TTC549 (cell line): ENCODE measurements at regions not wholly inside any gene's neighbourhood (a gene's known extent, or its start where the extent isn't known, plus 50 kb on each side); places are given as distances from the start of the nearest gene placed in this dataset.
"Not testable (repeated sequence)": the region's sequence is repeated elsewhere in the genome, so short reads cannot be mapped to it uniquely, and the experiment has no call there.

ENCODE experiments used
- FAIRE-seq: peaks from 2 replicates; lab custom pipeline; 2012; peaks lifted over from hg19 to GRCh38; lab: Jason Lieb, UNC

- FAIRE-seq = not testable (repeated sequence)
These were observed 246.0 kb upstream of the SOX9 start for GRCh38 chr17:71874773-71875172.

- no peak for FAIRE-seq
These were observed 242.5 kb upstream of the SOX9 start for GRCh38 chr17:71878271-71878670.

GRCh38 chr17:71878998-71879397 lies 241.8 kb upstream of the SOX9 start:
- FAIRE-seq = no peak

GRCh38 chr17:71881041-71881440 lies 239.8 kb upstream of the SOX9 start:
- FAIRE-seq = no peak

- no peak for FAIRE-seq
These were observed 239.2 kb upstream of the SOX9 start for GRCh38 chr17:71881581-71881980.

GRCh38 chr17:71883258-71883657 lies 237.6 kb upstream of the SOX9 start:
- no peak for FAIRE-seq

- FAIRE-seq = no peak
These were observed 237.0 kb upstream of the SOX9 start for GRCh38 chr17:71883845-71884244.

- FAIRE-seq = no peak
These were observed 235.2 kb upstream of the SOX9 start for GRCh38 chr17:71885662-71886061.

- no peak for FAIRE-seq
These were observed 221.5 kb upstream of the SOX9 start for GRCh38 chr17:71899317-71899716.

- FAIRE-seq = no peak
These were observed 220.1 kb upstream of the SOX9 start for GRCh38 chr17:71900621-71901229.

- no peak for FAIRE-seq
These were observed 217.8 kb upstream of the SOX9 start for GRCh38 chr17:71902894-71903506.

GRCh38 chr17:71905376-71906031 lies 215.3 kb upstream of the SOX9 start:
- no peak for FAIRE-seq

GRCh38 chr17:71909155-71909554 lies 211.7 kb upstream of the SOX9 start:
- FAIRE-seq = no peak

- no peak for FAIRE-seq
These were observed 210.8 kb upstream of the SOX9 start for GRCh38 chr17:71910002-71910401.

- FAIRE-seq = no peak
These were observed 206.8 kb upstream of the SOX9 start for GRCh38 chr17:71914042-71914441.

GRCh38 chr17:71914812-71915211 lies 206.0 kb upstream of the SOX9 start:
- no peak for FAIRE-seq

- FAIRE-seq = no peak
These were observed 203.1 kb upstream of the SOX9 start for GRCh38 chr17:71917715-71918114.

GRCh38 chr17:71919186-71919585 lies 201.6 kb upstream of the SOX9 start:
- no peak for FAIRE-seq

GRCh38 chr17:71919896-71920295 lies 200.9 kb upstream of the SOX9 start:
- no peak for FAIRE-seq

- no peak for FAIRE-seq
These were observed 199.0 kb upstream of the SOX9 start for GRCh38 chr17:71921796-71922195.

GRCh38 chr17:71922439-71922838 lies 198.4 kb upstream of the SOX9 start:
- no peak for FAIRE-seq

GRCh38 chr17:71926746-71927398 lies 193.9 kb upstream of the SOX9 start:
- FAIRE-seq = no peak

- no peak for FAIRE-seq
These were observed 187.5 kb upstream of the SOX9 start for GRCh38 chr17:71933306-71933705.
